Mesodermal cell (in vitro differentiated cells): ENCODE measurements at regions not wholly inside any gene's neighbourhood (a gene's known extent, or its start where the extent isn't known, plus 50 kb on each side); places are given as distances from the start of the nearest gene placed in this dataset.
A peak's percentile ranks its signal among the peaks of the same experiment; 100 is the strongest.

Source experiments
- H3K27ac ChIP-seq: 2 replicates; pipeline ENCODE4 v1.7.0; 2013; ENCODE audit warnings: mild to moderate bottlenecking, low read depth, low read length, moderate library complexity; ENCODE audit not compliant: severe bottlenecking
- H3K36me3 ChIP-seq: 2 replicates; pipeline ENCODE4 v1.7.1; 2013; ENCODE audit warnings: mild to moderate bottlenecking, low read length, moderate library complexity; ENCODE audit not compliant: control insufficient read depth, insufficient read depth
- H3K4me1 ChIP-seq: one replicate; pipeline ENCODE4 v1.7.1; 2013; ENCODE audit warnings: mild to moderate bottlenecking, low read length; ENCODE audit not compliant: insufficient read depth, control insufficient read depth, poor library complexity, severe bottlenecking
- H3K4me3 ChIP-seq: 2 replicates; pipeline ENCODE4 v1.7.0; 2013; ENCODE audit warnings: low read length, control low read depth, mild to moderate bottlenecking; ENCODE audit not compliant: insufficient read depth, poor library complexity, severe bottlenecking; ENCODE audit errors: extremely low read depth
- H3K9me3 ChIP-seq: 2 replicates; pipeline ENCODE4 v1.7.1; 2013; ENCODE audit warnings: mild to moderate bottlenecking, low read length, moderate library complexity; ENCODE audit not compliant: control insufficient read depth
- WGBS, 2 experiments: methylation state at CpG; one replicate each; pipeline ENCODE4 v1.1.5; 2013; ENCODE audit warnings: missing lambda C conversion rate in 2 of 2; ENCODE audit not compliant: insufficient coverage in 2 of 2; 5-methylcytosine and 5-hydroxymethylcytosine counted together

DNA sequence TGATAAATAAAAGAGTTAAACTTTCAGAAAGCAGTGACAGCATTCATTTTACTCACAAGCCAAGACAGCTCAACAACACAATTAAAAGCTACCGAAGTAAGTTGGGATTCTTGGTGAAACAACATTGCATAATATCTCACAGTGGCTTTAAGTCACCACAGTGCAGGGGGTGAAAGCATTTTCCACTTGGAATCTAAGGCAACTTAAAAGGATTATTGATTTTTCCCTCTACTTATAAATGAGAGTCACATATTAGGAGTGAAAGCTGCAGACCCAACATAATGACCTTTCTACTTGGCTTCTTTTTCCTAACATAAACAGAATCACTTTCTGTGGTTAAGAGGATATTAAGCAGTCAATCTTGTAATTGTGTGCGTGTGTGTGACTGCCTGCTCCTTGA lies 536.6 kb upstream of the CXADR start:
- Histone ChIP-seq H3K36me3 (no peaks in the 10 kb centered on the region), H3K9me3 (no peaks in the 10 kb centered on the region), H3K4me3 (no peak overlapping the region), H3K4me1 (peaks cover 4% of the 10 kb centered on the region), H3K27ac (no peak overlapping the region)
- WGBS, 2 experiments: no CpG with 5 or more reads among the region's 2 CpGs

DNA sequence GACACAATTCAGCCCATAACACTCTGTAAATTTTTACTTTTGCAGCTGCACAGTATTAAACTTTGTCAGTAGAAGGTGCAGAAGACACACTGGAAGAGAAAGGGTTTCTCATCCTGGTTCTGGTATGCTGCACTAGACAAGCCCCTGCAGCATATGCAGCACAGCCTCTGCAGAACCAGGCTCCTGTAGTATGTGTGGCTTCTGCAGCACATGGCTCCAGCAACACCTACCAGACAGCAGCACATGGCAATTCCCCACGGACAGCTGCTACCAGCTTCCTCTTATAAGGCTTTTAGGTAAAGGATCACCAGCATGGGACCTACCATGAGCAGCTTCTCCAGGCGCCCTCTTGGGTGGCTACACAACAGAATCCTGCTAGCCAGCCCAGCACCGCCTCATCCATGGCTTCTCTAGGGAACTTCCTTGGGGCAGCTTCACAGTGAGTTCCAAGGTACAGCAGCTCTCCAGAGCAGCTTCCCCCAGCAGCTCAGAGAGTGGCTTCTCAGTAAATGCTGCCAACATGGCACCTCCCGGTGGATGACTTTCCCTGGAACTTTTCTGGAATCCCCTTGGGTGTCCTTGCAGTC lies 534.4 kb upstream of the CXADR start:
- Histone ChIP-seq H3K4me3 (no peak overlapping the region), H3K27ac (no peak overlapping the region), H3K9me3 (no peaks in the 10 kb centered on the region), H3K4me1 (peaks cover 4% of the 10 kb centered on the region), H3K36me3 (no peaks in the 10 kb centered on the region)
- WGBS, 2 experiments: 89 to 96% methylated on average over 3 of the region's 4 CpGs

DNA sequence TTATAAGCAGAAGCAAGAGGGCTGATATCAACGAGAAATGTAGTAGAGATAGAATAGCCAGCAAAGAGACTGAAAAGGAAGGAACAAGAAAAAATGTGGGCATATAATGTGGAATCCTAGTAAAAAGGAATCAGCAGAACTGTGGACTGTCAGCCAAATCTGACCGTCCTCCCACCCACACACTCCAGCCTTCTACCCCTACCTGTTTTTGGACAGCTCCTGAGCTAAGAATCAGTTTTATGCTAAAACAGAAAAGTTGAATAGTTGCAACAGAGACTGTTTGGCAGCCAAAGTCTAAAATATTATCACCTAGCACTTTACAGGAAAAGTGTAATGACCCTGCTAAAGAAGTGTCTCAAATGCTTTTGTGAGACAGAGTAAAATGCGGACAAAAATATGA lies 533.3 kb upstream of the CXADR start:
- no peak overlapping the region for H3K27ac ChIP-seq
- H3K9me3 ChIP-seq: no peaks in the 10 kb centered on the region
- no peaks in the 10 kb centered on the region for H3K36me3 ChIP-seq
- WGBS, 2 experiments: 92 to 94% methylated on average over 1 to 2 of the region's 3 CpGs
- H3K4me3 ChIP-seq: no peak overlapping the region
- H3K4me1 ChIP-seq: peaks cover 4% of the 10 kb centered on the region

DNA sequence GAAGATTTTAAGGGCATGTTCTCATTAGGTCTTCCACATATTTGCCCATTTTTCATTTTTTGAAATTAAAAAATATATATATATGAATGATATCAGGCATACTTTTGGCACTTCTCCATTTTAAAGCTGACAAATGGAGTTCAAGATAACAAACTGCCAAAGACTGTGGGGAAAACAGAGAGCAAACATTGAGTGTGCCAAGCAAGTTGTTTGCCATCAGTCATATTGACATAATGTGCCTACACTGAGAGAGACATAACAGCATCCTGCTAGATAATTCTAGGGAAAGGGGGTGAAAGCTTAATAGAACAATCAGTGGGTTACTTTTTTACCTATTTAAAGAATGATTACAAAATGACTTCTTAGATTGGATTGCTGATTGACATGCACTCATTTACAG lies 529.4 kb upstream of the CXADR start:
- Histone ChIP-seq H3K9me3 (no peaks in the 10 kb centered on the region), H3K27ac (no peak overlapping the region), H3K36me3 (no peaks in the 10 kb centered on the region), H3K4me3 (no peak overlapping the region), H3K4me1 (no peaks in the 10 kb centered on the region)

DNA sequence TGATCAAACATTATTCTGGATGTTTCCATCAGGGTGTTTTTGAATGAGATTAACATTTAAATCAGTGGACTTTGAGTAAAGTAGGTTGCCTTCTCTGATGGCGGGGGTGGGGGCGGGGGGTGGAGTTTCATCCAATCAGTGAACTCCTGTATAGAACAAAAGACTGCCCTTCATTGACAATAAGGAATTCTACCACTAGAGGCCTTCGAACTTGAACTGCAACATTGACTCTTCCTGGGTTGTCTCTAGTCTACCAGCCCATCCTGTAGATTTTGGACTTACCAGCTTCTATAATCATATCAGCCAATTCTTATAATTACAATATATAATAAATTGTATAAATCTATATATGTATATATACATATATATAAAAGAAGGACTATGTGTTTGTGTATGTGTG lies 520.4 kb upstream of the CXADR start:
- H3K4me3 ChIP-seq: no peak overlapping the region
- H3K4me1 ChIP-seq: no peaks in the 10 kb centered on the region
- WGBS, 2 experiments: 60% methylated on average over 1 of the region's 3 CpGs; no CpG with 5 or more reads in 1 of the 2 experiments
- H3K27ac ChIP-seq: no peak overlapping the region
- H3K9me3 ChIP-seq: no peaks in the 10 kb centered on the region
- no peaks in the 10 kb centered on the region for H3K36me3 ChIP-seq

DNA sequence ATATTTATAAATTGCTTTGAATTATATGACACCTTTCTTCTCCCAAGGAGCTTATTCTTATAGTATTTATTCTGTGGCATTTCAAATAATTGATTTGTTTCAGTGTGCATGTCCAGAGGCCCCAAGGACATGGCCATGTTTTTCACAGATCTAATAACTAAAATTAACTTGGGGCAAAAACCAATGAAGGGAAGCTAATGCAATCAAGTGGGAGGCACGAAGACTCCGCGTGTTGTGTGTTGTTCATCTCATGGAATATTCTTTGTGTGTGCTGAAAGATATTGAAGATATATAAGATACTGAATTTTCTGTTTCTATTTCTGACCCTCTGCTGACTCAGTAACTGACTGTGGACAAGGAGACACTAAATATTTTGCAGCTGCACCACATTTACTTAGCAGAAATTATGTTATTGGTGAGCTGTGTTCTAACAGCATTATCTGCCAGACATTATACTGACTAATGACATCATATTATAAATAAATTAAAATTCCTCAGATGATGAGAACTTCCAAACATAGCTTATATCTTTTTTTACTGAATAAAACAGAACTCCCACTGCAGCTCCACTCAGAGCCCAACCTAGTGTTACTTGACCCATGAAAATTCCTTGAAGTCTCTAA lies 519.3 kb upstream of the CXADR start:
- Histone ChIP-seq H3K36me3 (no peaks in the 10 kb centered on the region), H3K9me3 (no peaks in the 10 kb centered on the region), H3K27ac (no peak overlapping the region), H3K4me3 (no peak overlapping the region), H3K4me1 (no peaks in the 10 kb centered on the region)
- WGBS, 2 experiments: 100% methylated on average over 1 of the region's 3 CpGs; no CpG with 5 or more reads in 1 of the 2 experiments

DNA sequence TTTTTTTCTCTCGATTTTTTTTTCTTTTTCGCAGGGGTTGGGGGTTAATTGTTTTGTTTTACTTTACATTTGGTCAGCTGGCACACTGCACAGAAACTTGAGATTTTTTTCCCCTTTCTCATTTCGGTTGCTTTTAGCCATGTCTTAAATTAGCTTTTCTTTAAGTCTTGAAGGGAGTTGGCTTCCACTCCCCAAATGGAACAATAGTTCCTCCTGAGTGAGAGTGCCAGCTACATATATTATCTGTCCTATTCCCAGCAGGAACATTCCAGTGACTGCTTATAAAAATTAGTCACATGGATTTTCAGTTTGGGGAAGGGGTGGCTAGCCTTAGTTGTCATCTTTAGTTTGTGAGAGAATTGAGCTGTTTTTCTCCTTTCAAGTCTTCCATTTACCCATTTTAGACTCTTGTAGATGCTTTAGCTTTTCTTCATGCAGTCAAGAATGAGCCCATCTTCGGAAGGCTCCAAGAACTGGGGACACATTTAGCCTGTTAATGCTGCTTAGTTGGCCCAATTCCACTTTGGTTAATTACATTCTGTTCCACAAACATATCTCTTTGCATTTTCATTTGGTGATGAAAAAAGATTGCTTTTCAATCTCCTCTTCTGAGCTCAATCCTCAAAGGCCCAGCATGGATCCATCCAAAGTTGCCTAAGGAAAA lies 510.1 kb upstream of the CXADR start:
- Histone ChIP-seq H3K9me3 (peaks cover 5% of the 10 kb centered on the region), H3K27ac (peak overlapping the region; percentile 85), H3K36me3 (no peaks in the 10 kb centered on the region), H3K4me3 (no peak overlapping the region), H3K4me1 (peaks cover 16% of the 10 kb centered on the region)
- WGBS, 2 experiments: 40 to 67% methylated on average over 1 of the region's 4 CpGs

DNA sequence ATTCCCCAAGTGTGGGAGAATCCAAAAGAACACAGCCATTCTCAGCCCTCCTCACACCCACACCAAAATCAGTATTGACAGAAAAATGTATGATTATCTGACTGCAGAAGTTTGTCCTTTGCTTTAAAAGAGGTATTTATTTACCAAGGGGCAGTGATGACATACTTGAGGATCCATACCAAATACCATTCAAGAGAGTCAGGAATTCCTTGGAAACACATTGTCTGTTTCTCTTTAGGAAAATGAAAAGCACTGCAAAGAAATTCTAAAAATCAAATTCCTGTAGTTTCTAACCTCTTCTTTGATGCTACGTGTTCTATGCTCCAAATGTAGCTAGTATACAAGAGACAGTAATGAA lies 509.6 kb upstream of the CXADR start:
- Histone ChIP-seq H3K9me3 (peaks cover 5% of the 10 kb centered on the region), H3K36me3 (no peaks in the 10 kb centered on the region), H3K4me3 (no peak overlapping the region), H3K4me1 (peaks cover 16% of the 10 kb centered on the region), H3K27ac (peak overlapping the region; percentile 85)
- WGBS, 2 experiments: no CpG with 5 or more reads among the region's 1 CpG

DNA sequence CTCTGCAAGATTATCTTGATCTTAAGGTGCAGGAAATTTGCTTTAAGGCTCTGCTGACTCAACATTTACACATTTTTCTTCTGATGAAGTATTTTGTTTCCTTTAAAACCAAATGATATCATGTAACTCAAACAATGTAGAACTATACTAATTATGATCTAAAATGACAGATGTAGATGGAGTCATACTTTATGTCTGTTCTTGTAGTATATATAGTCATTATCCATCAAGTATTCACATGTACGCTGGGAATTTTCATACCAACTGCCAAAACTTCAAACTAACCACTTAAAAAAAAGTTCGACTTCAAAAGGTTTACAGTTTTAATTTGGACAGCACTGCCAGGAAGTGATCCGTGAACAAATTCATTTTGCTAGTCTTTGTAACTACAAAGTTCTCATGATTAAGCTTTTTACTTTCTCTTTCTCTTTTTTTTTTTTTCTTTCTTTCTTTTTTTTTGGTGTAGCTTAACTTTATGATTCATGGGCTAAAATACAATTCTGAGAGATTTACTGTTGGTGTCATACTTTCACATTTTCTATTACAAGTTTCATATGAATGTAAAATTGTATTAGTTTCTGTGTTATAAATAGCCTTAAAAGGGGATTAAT lies 509.0 kb upstream of the CXADR start:
- H3K4me1 ChIP-seq: peaks cover 16% of the 10 kb centered on the region
- H3K27ac ChIP-seq: peak overlapping the region; percentile 85
- no peak overlapping the region for H3K4me3 ChIP-seq
- peaks cover 5% of the 10 kb centered on the region for H3K9me3 ChIP-seq
- H3K36me3 ChIP-seq: no peaks in the 10 kb centered on the region
- WGBS, 2 experiments: 68 to 92% methylated on average over 2 of the region's 3 CpGs

DNA sequence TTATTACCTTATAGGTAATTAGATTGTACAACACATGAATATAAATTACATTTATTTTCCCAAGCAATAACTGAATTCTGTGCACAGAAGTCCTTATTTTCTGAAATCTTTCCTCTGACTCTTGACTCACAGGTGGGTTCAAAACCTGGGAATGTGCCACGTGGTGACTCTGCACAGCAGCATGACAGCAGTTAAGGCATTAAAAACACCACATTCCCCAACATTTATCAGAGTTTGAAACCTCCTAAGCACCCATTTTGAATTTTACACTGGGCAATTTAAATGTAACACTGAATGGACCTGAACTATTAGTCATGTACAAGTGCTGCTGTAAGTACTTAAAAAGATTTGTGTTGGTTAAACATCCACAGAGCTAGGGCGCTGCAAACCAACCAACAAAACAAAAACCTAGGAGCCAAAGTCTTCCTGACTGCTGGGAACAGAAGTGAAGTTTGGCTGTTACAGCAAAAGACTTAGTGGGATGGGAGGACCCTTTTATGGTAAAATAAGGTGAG lies 480.6 kb upstream of the CXADR start:
- WGBS, 2 experiments: 44 to 86% methylated on average over 1 of the region's 2 CpGs
- H3K9me3 ChIP-seq: no peaks in the 10 kb centered on the region
- H3K4me1 ChIP-seq: no peaks in the 10 kb centered on the region
- no peak overlapping the region for H3K4me3 ChIP-seq
- no peaks in the 10 kb centered on the region for H3K36me3 ChIP-seq
- H3K27ac ChIP-seq: no peak overlapping the region

DNA sequence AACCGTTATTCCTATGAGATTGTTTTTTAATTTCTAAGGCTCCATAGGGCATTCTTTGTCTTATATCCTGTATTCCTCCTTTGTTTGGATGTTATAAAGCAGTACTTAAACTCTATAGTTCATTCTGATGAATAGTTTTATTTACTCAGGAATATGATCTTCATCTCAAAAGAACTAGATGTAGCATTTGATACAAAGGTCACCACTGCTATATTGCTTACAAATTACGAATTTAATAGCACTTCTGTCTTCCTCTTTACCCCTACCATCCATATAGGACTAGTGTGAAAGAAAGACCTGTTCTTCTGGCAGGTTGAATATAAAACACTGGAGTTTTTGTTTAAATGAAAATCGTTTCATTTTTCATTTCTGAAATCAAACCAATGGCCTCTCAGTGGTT lies 468.1 kb upstream of the CXADR start:
- Histone ChIP-seq H3K36me3 (no peaks in the 10 kb centered on the region), H3K9me3 (peaks cover 2% of the 10 kb centered on the region), H3K27ac (no peak overlapping the region), H3K4me3 (no peak overlapping the region), H3K4me1 (no peaks in the 10 kb centered on the region)
- no CpG with 5 or more reads among the region's 3 CpGs for WGBS, 2 experiments
